D721Med (cell line): ENCODE measurements at regions not wholly inside any gene's neighbourhood (a gene's known extent, or its start where the extent isn't known, plus 50 kb on each side); places are given as distances from the start of the nearest gene placed in this dataset.
"Not testable (repeated sequence)": the region's sequence is repeated elsewhere in the genome, so short reads cannot be mapped to it uniquely, and the experiment has no call there.

Experiments
- DNase-seq: peaks from one replicate; pipeline ENCODE4 v3.0.0; 2011; ENCODE audit warnings: low spot score; ENCODE audit not compliant: insufficient read length
- FAIRE-seq: peaks from 2 replicates; lab custom pipeline; 2011; peaks lifted over from hg19 to GRCh38; lab: Jason Lieb, UNC
- TF ChIP-seq, protein P1 (sequence below): IDR thresholded peaks from 2 replicates; pipeline ENCODE4 v1.5.1; 2012; ENCODE audit warnings: mild to moderate bottlenecking, control low read depth; ENCODE audit not compliant: insufficient read depth; ENCODE audit errors: missing control alignments

DNA sequence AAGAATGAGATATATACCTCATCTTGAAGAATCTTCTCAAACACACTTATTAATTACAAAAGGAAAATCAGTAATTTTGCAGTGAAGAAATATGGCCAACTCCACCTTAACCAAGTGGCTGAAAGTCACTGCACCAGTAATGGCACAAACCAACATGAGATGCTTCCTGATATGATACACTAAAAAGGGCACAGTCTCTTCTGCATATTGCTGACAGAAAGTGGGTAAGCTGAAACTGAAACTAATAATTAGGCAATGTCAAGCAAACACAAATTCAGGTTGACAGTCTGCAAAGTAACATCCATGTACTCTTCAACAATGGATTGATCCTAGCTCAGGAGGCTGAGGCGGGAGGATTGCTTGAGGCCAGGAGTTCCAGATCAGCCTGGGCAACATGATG is 56.1 kb downstream of the ZNF22 start:
- FAIRE-seq, DNase-seq: not testable (repeated sequence)

DNA sequence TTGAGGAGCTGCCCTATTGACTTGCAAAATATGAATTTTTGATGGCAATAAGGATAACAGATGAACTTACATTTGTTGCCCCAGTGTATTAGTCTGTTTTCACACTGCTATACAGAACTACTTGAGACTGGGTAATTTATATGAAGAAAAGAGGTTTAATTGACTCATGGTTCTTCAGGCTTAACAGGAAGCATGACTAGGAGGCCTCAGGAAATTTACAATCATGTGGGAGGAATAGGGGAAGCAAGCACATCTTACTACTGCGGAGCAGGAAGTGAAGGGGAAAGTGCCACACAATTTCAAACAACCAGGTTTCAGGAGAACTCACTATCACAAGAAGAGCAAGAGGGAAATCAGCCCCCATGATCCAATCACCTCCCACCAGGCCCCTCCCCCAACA is 57.9 kb downstream of the ZNF22 start:
- DNase-seq (no peak), FAIRE-seq (no peak)
- TF ChIP-seq, protein P1, sequence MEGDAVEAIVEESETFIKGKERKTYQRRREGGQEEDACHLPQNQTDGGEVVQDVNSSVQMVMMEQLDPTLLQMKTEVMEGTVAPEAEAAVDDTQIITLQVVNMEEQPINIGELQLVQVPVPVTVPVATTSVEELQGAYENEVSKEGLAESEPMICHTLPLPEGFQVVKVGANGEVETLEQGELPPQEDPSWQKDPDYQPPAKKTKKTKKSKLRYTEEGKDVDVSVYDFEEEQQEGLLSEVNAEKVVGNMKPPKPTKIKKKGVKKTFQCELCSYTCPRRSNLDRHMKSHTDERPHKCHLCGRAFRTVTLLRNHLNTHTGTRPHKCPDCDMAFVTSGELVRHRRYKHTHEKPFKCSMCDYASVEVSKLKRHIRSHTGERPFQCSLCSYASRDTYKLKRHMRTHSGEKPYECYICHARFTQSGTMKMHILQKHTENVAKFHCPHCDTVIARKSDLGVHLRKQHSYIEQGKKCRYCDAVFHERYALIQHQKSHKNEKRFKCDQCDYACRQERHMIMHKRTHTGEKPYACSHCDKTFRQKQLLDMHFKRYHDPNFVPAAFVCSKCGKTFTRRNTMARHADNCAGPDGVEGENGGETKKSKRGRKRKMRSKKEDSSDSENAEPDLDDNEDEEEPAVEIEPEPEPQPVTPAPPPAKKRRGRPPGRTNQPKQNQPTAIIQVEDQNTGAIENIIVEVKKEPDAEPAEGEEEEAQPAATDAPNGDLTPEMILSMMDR: no peak

DNA sequence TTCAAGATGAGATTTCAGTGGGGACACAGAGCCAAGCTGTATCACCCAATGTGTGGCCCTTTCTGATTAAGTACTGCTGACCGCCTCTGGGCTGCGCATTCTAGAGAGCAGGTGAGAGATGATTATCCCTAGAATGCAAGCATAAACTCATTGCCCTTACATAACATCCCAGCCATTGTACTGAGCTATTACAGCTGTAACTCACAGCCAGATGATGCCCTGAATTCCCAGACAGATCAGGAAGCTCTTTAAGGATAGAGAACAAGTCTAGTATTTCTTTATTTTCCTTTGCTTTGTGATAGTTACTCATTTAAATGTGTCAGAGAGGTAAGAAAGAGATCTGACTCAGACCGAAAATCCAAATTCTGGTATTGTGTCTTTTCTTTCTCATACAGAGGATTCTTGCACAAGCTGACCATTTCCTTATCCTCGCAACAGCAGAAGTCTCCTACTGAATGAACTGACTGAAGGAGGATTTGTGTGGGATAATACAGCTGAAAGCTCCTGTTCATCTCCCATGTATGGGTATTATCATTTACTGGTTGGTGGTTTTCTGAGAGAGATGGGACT is 58.4 kb downstream of the ZNF22 start:
- DNase-seq (no peak), FAIRE-seq (no peak)
- TF ChIP-seq, protein P1: no peak

DNA sequence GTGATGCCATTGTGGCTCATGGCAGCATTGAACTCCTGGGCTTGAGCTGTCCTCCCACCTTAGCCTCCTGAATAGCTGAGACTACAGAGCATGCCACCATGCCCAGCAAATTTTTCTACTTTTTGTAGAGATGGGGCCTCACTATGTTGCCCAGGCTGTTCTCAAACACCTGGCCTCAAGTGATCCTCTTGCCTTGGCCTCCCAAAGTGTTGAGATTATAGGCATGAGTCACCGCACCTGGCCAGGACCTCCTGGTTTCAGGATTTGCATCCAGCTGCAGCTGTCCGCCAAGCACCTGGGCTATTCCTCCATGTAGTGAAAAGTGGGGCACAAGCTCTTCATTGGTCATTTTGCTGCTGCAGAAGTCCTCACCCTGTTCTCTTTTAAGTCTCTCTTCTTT is 58.9 kb downstream of the ZNF22 start:
- DNase-seq: no peak
- no peak for FAIRE-seq
- TF ChIP-seq, protein P1: no peak

DNA sequence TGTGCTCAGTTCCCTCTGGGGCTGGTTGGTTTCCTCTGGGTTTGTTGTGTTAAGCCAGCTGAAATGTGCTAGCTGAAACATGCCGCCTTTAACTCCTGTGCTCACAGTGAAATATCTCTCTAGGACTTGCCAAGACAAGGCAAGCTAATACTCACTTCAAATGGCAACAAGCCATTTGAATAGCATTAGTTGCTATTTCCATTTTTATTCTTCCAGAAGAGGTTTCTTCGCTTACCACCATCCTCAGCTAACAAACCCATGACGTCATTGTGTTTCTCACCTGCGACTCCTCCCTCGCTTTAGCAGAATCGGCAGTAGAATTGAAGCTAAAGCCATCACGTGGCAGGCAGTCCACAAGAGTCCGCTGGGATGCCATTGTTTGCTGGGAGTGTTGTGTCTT is 61.3 kb downstream of the ZNF22 start:
- no peak for FAIRE-seq
- DNase-seq: no peak
- TF ChIP-seq, protein P1: no peak

DNA sequence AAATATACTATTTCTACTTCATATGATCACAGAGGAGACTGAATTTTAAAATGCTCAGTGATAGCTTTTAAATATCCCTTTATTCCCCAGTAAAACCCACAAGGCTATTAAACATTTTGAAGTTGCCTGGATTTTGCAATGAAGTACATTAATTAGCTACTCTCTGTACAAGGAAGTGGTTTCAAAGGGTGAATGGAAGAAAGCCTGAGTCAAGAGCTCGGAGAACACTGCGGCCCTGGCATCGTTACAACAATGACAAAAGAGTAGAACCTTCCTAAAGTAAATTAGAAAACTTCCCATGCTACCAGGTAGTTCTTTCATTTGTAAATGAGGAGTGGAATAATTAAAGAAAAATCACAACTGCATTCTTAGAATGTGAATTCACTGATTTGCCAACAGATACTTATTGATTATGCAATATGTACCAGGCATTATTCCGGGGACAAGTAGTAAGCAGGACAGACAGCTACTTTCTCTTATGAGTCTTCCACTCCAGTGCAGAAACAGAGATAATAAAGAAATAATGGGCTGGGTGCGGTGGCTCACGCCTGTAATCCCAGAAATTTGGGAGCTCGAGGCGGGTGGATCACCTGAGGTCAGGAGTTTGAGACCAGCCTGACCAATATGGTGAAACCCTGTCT is 63.0 kb downstream of the ZNF22 start:
- no peak for FAIRE-seq
- TF ChIP-seq, protein P1: no peak
- no peak for DNase-seq

DNA sequence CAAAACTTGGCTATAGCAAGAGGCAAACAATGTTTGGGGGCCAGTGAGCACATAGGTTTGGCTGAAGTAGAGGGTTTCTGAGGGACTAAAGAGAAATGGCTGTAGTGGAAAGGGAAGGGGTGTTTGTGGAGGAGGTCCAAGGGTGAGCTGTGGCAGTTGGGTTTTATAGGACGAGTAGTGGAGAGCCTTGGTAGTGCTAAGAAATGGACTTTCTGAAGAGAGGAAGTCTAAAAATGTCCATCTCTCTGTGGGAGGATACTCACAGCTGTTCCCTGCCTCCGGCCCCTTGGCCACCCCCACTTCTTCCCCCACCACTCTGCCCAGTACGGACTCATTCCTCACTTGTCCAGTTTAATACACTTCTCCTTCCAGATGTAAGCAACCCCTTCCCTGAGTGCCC is 64.3 kb downstream of the ZNF22 start:
- DNase-seq (no peak), FAIRE-seq (no peak)
- TF ChIP-seq, protein P1: no peak
